ENCODE measurements at regions not wholly inside any gene's neighbourhood (a gene's known extent, or its start where the extent isn't known, plus 50 kb on each side); places are given as distances from the start of the nearest gene placed in this dataset.
A peak's percentile ranks its signal among the peaks of the same experiment; 100 is the strongest.

DNA sequence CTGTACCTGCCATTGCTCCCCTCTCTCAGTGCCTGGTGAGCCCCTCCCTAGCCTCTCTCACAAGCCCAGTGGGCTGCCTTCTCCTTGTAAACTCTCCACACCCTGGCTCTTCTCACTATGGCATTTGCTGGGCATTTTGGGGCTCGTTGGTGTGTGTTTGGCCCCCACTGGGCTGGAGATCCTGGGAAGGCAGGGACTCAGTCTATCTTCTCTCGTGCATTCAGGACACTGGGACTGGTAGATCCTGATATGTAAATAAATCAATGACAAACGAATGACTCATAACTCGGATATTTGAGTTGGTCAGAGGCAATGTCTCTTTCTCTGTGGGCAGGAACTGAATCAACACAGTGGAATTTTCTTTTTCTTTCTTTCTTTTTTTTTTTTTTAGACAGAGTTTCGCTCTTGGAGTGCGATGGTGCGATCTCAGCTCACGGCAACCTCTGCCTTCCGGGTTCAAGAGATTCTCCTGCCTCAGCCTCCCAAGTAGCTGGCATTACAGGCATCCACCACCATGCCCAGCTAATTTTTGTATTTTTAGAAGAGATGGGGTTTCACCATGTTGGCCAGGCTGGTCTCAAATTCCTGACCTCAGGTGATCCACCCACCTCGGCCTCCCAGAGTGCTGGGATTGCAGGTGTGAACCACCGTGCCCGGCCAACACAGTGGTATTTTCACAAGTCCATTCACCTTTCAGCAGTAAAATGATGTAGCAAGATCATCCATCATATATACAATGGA lies 144.6 kb upstream of the SPRED2 start (continued):
- TF ChIP-seq POLR2G (IDR thresholded peaks at IDR 0.05; ENCODE audit: low read depth, low read length) (no peak), ONECUT2 (CRISPR knock-in tag; IDR thresholded peaks at IDR 0.05) (peak; percentile 57; the same call in 1 of the 2 replicates)
- TF ChIP-seq, protein P1, sequence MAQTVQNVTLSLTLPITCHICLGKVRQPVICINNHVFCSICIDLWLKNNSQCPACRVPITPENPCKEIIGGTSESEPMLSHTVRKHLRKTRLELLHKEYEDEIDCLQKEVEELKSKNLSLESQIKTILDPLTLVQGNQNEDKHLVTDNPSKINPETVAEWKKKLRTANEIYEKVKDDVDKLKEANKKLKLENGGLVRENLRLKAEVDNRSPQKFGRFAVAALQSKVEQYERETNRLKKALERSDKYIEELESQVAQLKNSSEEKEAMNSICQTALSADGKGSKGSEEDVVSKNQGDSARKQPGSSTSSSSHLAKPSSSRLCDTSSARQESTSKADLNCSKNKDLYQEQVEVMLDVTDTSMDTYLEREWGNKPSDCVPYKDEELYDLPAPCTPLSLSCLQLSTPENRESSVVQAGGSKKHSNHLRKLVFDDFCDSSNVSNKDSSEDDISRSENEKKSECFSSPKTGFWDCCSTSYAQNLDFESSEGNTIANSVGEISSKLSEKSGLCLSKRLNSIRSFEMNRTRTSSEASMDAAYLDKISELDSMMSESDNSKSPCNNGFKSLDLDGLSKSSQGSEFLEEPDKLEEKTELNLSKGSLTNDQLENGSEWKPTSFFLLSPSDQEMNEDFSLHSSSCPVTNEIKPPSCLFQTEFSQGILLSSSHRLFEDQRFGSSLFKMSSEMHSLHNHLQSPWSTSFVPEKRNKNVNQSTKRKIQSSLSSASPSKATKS (CRISPR knock-in tag; IDR thresholded peaks at IDR 0.05): no peak

DNA sequence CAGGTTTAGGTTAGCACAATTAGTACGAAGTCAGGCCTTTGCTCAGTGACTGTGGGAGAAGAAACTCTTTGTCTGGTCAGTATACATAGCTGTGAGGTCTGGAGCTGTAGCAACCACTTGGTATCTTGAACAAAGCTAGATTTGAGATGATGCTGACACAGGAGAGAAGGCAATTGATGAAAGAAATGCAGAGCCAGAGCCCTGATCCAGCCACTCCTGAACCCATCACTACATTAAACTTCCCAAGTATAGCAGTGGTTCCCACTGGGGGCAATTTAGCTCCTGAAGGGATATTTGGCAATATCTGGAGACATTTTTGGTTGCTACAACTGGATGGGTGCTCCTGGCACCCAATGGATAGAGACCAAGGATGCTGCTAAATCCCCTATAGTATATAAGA lies 143.9 kb upstream of the SPRED2 start:
- no peak overlapping the region for H3K4me2 ChIP-seq (ENCODE audit: low read depth, low read length)
- WGBS (ENCODE audit: low lambda C conversion rate): 78% methylated on average over 1 of the region's 1 CpG
- intact Hi-C loops (cut with micrococcal nuclease; ENCODE audit: unreplicated experiment): loop anchor here (10.0 kb wide), 3 partner anchors 391 to 591 kb away; partner anchors contain the start of genes CEP68 and SLC1A4
- no peaks in the 10 kb centered on the region for H3K36me3 ChIP-seq (replicated peaks in 1 of 2; ENCODE audit: control insufficient read depth in 1 of 2, insufficient read depth in 2 of 2, low read length in 2 of 2)
- ChIA-PET CTCF (ENCODE audit: low intra/inter-chr PET ratio, low total read pairs) (no interaction called here), POLR2A (no interaction called here)
- H4K20me1 ChIP-seq (ENCODE audit: insufficient read depth, low read length): no peaks in the 10 kb centered on the region
- H3K9ac ChIP-seq (ENCODE audit: insufficient read depth, low read depth, low read length): no peak overlapping the region
- in situ Hi-C loops (cut with HindIII; ENCODE audit: extremely low pct_ligation_motif_present, low pct_unique_long_range_greater_than_20kb): loop anchor here (10.0 kb wide), 1 partner anchor 1241 kb away; no protein-coding TSS in a partner anchor
- no peaks in the 10 kb centered on the region for H3K79me2 ChIP-seq (ENCODE audit: insufficient read depth, low read length)
- ATAC-seq (no peak; the same call in 2 of the 3 replicates), DNase-seq (ENCODE audit: low spot score) (no peak), FAIRE-seq (no peak)
- no peaks in the 10 kb centered on the region for H3K27me3 ChIP-seq (ENCODE audit: control insufficient read depth in 1 of 2, insufficient read depth in 2 of 2, low read length in 2 of 2)
- BruUV-seq (replicated peaks): no TSS peak
- peaks cover 19% of the 10 kb centered on the region for H3K4me1 ChIP-seq (ENCODE audit: insufficient read depth, low read length)
- H2AFZ ChIP-seq (ENCODE audit: low read length): no peak overlapping the region
- no peak overlapping the region for H3K27ac ChIP-seq (ENCODE audit: extremely low read length, insufficient read depth, low read length)
- TF ChIP-seq ARID2 (CRISPR knock-in tag; IDR thresholded peaks at IDR 0.05; ENCODE audit: borderline replicate concordance) (0 out of 2 replicates have a peak, but pooled peaks have one; percentile 20), ZEB1 (IDR thresholded peaks at IDR 0.05; ENCODE audit: insufficient replicate concordance, low read depth) (no peak), ZNF329 (CRISPR knock-in tag; IDR thresholded peaks at IDR 0.05; ENCODE audit: low read depth) (peak; percentile 97)
- TF ChIP-seq, protein P2, sequence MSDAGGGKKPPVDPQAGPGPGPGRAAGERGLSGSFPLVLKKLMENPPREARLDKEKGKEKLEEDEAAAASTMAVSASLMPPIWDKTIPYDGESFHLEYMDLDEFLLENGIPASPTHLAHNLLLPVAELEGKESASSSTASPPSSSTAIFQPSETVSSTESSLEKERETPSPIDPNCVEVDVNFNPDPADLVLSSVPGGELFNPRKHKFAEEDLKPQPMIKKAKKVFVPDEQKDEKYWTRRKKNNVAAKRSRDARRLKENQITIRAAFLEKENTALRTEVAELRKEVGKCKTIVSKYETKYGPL (CRISPR knock-in tag; IDR thresholded peaks at IDR 0.05): no peak
- no peaks in the 10 kb centered on the region for H3K9me3 ChIP-seq (ENCODE audit: low read length)
- H3K4me3 ChIP-seq (replicated peaks in 1 of 3; ENCODE audit: insufficient read depth in 1 of 3, low read depth in 2 of 3, low read length in 3 of 3): no peak overlapping the region
